AG04449 (cell line): ENCODE measurements at regions not wholly inside any gene's neighbourhood (a gene's known extent, or its start where the extent isn't known, plus 50 kb on each side); places are given as distances from the start of the nearest gene placed in this dataset.
A peak's percentile ranks its signal among the peaks of the same experiment; 100 is the strongest.

Experiments
- CTCF ChIA-PET: fragments of 350-600 bp; formaldehyde crosslinking; extraction: SDS; loops from one replicate; lab custom pipeline; 2021; ENCODE audit warnings: antibody characterized with exemption; lab: Yijun Ruan, JAX
- POLR2A ChIA-PET: fragments of 400-600, 350-600 bp; formaldehyde crosslinking; extraction: SDS; loops from one replicate; lab custom pipeline; 2020; ENCODE audit warnings: antibody characterized with exemption, inconsistent platforms; lab: Yijun Ruan, JAX
- DNase-seq: peaks from one replicate; pipeline ENCODE4 v3.0.0-alpha.2; 2010; ENCODE audit warnings: low read depth, low spot score
- H3K4me3 ChIP-seq: 2 replicates; pipeline ENCODE4 v1.5.1; 2011; ENCODE audit warnings: low read depth, mild to moderate bottlenecking, control low read depth, low read length
- TF ChIP-seq, protein P1 (sequence below): IDR thresholded peaks from one replicate; pipeline ENCODE4 v1.5.1; 2011; ENCODE audit warnings: mild to moderate bottlenecking, moderate library complexity, low read length, control low read depth, inconsistent platforms; ENCODE audit not compliant: insufficient read depth; ENCODE audit errors: missing control alignments

DNA sequence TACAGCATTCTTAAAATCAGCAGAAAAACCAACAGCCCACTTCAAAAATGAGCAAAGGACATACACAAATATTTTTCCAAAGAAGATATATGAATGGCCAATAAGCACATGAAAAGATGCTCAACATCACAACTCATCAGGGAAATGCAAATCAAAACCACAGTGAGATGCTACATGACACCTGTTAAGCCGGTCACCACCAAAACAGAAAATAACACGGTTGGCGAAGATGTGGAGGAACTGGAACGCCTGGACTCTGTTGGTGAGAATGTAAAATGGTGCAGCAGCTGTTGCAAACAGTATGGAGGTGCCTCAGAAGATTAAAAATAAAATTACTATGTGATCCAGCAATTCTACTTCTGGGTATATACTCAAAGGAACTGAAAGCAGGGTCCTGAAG, 184.8 kb downstream of the INHBB start:
- CTCF ChIA-PET = interaction anchor here (1.0 to 1.8 kb wide), 2 partner anchors 10 to 188 kb away, joined by 3 to 8 read pairs; no protein-coding TSS in a partner anchor
- no peak for DNase-seq
- H3K4me3 ChIP-seq = no peak overlapping the region
- POLR2A ChIA-PET = no interaction called here
- TF ChIP-seq, protein P1, sequence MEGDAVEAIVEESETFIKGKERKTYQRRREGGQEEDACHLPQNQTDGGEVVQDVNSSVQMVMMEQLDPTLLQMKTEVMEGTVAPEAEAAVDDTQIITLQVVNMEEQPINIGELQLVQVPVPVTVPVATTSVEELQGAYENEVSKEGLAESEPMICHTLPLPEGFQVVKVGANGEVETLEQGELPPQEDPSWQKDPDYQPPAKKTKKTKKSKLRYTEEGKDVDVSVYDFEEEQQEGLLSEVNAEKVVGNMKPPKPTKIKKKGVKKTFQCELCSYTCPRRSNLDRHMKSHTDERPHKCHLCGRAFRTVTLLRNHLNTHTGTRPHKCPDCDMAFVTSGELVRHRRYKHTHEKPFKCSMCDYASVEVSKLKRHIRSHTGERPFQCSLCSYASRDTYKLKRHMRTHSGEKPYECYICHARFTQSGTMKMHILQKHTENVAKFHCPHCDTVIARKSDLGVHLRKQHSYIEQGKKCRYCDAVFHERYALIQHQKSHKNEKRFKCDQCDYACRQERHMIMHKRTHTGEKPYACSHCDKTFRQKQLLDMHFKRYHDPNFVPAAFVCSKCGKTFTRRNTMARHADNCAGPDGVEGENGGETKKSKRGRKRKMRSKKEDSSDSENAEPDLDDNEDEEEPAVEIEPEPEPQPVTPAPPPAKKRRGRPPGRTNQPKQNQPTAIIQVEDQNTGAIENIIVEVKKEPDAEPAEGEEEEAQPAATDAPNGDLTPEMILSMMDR = no peak

DNA sequence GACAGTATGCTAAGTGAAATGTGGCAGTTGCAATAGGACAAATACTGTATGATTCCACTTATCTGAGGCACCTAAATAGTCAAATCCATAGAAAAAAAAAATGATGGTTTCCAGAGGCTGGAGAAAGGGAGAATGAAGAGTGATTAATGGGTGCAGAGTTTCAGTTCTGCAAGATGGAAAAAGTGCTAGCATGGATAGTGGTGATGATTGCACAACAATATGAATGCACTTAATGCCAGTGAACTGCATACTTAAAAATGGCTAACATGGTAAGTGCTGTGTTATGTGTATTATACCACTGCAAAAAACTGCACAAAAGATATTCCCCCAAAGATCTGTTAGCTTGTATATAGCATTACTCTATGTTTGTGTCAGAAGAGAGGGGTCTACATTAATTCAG, 185.4 kb downstream of the INHBB start:
- ChIA-PET CTCF (interaction anchor here (3.3 kb wide), 1 partner anchor 10 kb away, joined by 22 read pairs; no protein-coding TSS in a partner anchor), POLR2A (no interaction called here)
- TF ChIP-seq, protein P1 = no peak
- no peak overlapping the region for H3K4me3 ChIP-seq
- peak; percentile 12 for DNase-seq

DNA sequence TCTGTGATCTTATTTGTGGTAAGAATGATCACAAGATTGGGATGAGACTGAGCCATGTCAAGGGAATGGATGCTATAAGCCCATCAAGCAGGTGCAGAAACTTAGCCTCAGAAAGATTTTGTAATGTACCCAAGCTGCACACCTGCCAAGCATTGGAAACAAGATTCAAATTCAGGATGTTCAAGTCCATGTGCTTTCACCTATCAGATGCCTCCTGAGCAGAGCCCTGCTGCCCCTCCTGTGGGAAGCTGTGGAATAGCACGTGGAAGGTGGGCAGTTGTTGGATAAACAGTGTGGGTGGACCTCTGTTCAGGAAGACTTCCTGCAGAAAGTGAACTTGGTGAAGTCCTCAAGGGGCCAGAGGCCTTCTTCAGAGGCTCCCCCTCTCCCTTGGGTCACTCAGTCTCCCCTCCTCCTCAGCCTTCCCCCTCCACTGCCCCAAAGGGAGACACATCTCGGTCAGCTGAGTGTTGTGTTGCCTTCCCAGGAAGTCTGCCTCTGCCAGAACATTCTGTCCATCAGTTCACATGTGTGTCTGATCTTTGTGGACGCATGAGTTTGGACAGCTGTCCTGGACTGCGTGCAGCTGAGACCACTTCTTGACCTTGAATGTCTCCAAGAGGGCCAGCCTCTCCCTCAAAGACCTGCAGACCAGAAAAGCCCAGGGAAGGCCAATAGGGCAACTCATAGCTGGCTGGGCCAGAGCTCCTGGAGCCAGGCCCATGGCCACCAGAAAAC, 186.1 kb downstream of the INHBB start:
- no peak for DNase-seq
- ChIA-PET POLR2A (no interaction called here), CTCF (interaction anchor here (0.6 to 3.3 kb wide), 3 partner anchors 11 to 189 kb away, joined by 3 to 22 read pairs (median 5); no protein-coding TSS in a partner anchor)
- H3K4me3 ChIP-seq = no peak overlapping the region
- TF ChIP-seq, protein P1 = no peak

DNA sequence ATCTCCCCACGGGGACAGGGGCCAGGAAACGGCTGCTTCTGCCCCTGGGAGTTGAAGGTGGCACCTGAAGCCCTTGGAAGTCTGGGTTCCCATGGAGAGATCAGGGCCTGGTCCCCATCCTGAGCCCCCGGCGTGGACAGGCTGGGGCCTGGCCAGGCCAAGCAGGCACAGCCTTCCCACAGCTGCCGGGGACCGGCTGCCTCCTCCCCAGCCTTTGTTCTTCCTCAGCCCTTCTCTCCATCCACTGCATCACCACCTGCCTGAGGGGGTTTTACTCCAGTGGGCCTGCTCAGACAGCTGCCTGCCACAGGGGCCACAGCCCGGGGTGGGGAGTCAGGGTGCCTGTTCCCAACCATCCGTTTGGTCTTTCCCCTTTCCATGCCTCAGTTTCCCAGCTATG, 187.7 kb downstream of the INHBB start:
- TF ChIP-seq, protein P1 = no peak
- CTCF ChIA-PET = interaction anchor here (1.1 to 3.3 kb wide), 2 partner anchors 12 to 13 kb away, joined by 3 to 22 read pairs; no protein-coding TSS in a partner anchor
- no peak overlapping the region for H3K4me3 ChIP-seq
- no peak for DNase-seq
- POLR2A ChIA-PET = no interaction called here

DNA sequence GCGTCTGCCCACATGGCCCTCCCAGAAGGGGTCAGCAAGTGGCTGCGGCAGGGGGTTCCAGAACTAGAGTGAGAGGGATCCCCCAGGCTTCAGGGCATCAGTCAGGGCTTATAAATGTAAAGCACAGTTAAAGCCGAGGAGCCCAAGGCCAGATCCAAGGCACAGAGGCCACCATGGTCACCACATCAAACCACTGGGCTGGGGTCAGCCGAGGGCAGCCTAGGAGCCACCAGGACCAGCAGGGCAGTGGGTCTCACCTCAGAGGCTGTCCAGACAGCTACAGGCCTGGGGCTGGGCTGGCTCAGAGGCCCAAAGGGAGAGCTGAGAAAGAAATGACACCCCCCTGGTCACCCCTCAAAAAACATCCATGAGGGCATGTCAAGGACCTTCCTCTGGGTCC, 188.5 kb downstream of the INHBB start:
- TF ChIP-seq, protein P1 = no peak
- no peak overlapping the region for H3K4me3 ChIP-seq
- ChIA-PET POLR2A (no interaction called here), CTCF (interaction anchor here (1.1 to 3.3 kb wide), 2 partner anchors 12 to 13 kb away, joined by 3 to 22 read pairs; no protein-coding TSS in a partner anchor)
- no peak for DNase-seq

DNA sequence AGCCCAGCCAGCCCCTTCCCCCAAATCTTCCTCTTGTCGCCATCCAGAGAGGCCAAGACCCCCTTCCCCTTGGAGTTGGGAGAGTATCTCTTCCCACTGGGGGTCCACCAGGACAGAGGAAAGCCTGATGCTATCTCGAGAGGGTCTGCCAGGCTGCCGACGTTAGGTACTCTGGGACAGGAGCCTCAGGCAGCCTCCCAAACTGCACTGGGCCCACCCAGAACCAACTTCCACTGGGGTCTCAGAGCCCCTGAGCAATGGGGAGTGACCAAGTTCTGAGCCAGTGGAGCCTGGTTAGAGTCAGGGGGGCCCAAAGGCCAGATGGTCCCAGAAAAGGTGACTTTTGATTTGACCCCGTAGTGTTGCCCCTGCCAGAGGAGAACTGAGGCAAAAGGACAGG, 189.1 kb downstream of the INHBB start:
- no peak overlapping the region for H3K4me3 ChIP-seq
- TF ChIP-seq, protein P1 = no peak
- DNase-seq = no peak
- ChIA-PET CTCF (no interaction called here), POLR2A (no interaction called here)
